Esophagus (tissue), 2 donors: ENCODE measurements at regions not wholly inside any gene's neighbourhood (a gene's known extent, or its start where the extent isn't known, plus 50 kb on each side); places are given as distances from the start of the nearest gene placed in this dataset.

ENCODE experiments used
- H3K27ac ChIP-seq, 2 donors: one replicate each; pipeline ENCODE4 v1.5.1; 2013; ENCODE audit warnings: low read depth in 2 of 2, mild to moderate bottlenecking in 2 of 2, inconsistent platforms in 1 of 2, low read length in 1 of 2, moderate library complexity in 1 of 2
- H3K27me3 ChIP-seq, 2 donors: one replicate each; pipeline ENCODE4 v1.6.1; 2013; ENCODE audit warnings: low read length in 2 of 2, control low read depth in 1 of 2, mild to moderate bottlenecking in 1 of 2; ENCODE audit not compliant: insufficient read depth in 2 of 2, control insufficient read depth in 1 of 2
- H3K36me3 ChIP-seq, 2 donors: one replicate each; pipeline ENCODE4 v1.6.1; 2013; ENCODE audit warnings: low read length in 1 of 2; ENCODE audit not compliant: control insufficient read depth in 2 of 2, insufficient read depth in 2 of 2
- H3K4me1 ChIP-seq, 2 donors: one replicate each; pipeline ENCODE4 v1.6.1; 2013; ENCODE audit warnings: low read length in 1 of 2; ENCODE audit not compliant: control insufficient read depth in 2 of 2, insufficient read depth in 2 of 2
- H3K4me3 ChIP-seq, 2 donors: one replicate each; pipeline ENCODE4 v1.5.1; 2013; ENCODE audit warnings: low read length in 2 of 2, mild to moderate bottlenecking in 2 of 2, low read depth in 1 of 2, moderate library complexity in 1 of 2
- H3K9me3 ChIP-seq, 2 donors: one replicate each; pipeline ENCODE4 v1.6.1; 2013; ENCODE audit warnings: mild to moderate bottlenecking in 2 of 2, low read depth in 1 of 2, low read length in 1 of 2, moderate library complexity in 1 of 2; ENCODE audit not compliant: control insufficient read depth in 2 of 2, insufficient read depth in 1 of 2
- WGBS, 2 donors: extraction: QIAGEN DNeasy Blood & Tissue Kit; methylation state at CpG; one replicate each; pipeline ENCODE4 v1.1.7; 2013; 5-methylcytosine and 5-hydroxymethylcytosine counted together
- donor health status: healthy with polysubstance abuse.
- donor health status: Bipolar disorder and iron deficiency.

- Histone ChIP-seq H3K4me1 (no peaks in the 10 kb centered on the region), H3K9me3 (no peaks in the 10 kb centered on the region), H3K27ac (no peak overlapping the region), H3K27me3 (no peaks in the 10 kb centered on the region), H3K36me3 (no peaks in the 10 kb centered on the region), H3K4me3 (no peak overlapping the region)
- WGBS, 2 donors, result 82 to 85% methylated on average over 10 of the region's 10 CpGs
Observed at GRCh38 chr1:59034925-59035324, 251.1 kb upstream of the JUN start.

DNA sequence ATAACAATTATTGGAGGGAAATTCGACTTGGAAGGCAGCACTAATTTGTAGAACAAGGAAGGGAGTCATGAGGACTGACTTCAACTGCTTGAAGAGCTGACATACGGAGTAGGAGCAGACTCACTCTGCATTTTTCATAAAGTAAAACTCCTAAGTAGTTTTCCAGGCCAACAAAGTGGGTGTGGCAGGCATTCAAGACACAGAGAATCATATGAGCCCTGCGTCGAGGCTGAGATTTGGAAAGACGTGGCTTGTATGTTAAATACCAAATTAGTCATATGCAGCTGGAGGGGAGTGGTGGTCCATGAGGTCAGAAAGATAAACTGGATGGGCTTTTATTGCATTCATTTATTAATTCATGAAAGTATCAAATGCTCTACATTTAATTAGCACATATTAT, 255.7 kb upstream of the JUN start:
- WGBS, 2 donors, result 67 to 77% methylated on average over 5 of the region's 5 CpGs
- H3K4me1 ChIP-seq, result peaks cover 0 to 2% of the 10 kb centered on the region in 2 donors
- no peak overlapping the region for H3K4me3 ChIP-seq
- H3K27ac ChIP-seq, result no peak overlapping the region
- H3K27me3 ChIP-seq, result no peaks in the 10 kb centered on the region
- H3K36me3 ChIP-seq, result no peaks in the 10 kb centered on the region
- H3K9me3 ChIP-seq, result no peaks in the 10 kb centered on the region

- Histone ChIP-seq H3K36me3 (no peaks in the 10 kb centered on the region), H3K27me3 (no peaks in the 10 kb centered on the region), H3K27ac (no peak overlapping the region), H3K4me3 (no peak overlapping the region), H3K4me1 (peaks cover 0 to 2% of the 10 kb centered on the region in 2 donors), H3K9me3 (no peaks in the 10 kb centered on the region)
- WGBS, 2 donors, result 91 to 94% methylated on average over 2 of the region's 2 CpGs
Observed at GRCh38 chr1:59040486-59040885, 256.4 kb upstream of the FGGY start.

DNA sequence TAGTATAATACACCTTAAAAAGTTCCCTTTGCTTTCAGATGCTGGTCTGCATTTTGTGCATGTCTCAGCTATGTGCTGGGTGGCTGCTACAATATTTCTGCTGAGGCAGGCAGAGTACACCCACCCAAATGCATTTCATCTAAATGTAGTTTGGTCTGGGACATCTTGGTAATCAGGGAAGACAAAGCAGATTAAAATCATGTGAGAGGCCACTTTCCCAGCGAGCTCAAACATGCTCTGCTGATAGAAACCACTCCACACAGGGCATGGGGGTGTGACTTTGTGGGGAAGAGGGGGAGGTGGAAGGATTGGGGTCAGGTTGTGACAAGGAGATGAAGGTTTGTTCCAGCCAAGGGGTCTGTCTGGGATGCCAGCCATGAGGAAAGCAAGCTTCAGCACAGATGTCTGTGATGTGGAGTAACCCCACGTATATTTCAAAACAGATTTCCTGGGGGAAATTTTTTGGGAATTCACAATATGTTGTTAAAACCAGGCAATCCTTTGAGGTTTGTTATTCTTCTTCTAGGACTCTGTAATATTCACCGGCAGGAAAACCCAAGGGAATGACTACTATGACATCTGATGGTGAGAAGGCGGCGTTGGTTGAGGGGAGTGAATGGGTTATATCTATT, 255.1 kb upstream of the FGGY start:
- Histone ChIP-seq H3K27me3 (no peaks in the 10 kb centered on the region), H3K4me3 (no peak overlapping the region), H3K9me3 (no peaks in the 10 kb centered on the region), H3K27ac (no peak overlapping the region), H3K4me1 (peaks cover 0 to 2% of the 10 kb centered on the region in 2 donors), H3K36me3 (no peaks in the 10 kb centered on the region)
- WGBS, 2 donors, result 80 to 84% methylated on average over 5 of the region's 5 CpGs

GRCh38 chr1:59043796-59044195, 253.1 kb upstream of the FGGY start:
- no peaks in the 10 kb centered on the region for H3K9me3 ChIP-seq
- H3K27ac ChIP-seq, result no peak overlapping the region
- peaks cover 0 to 2% of the 10 kb centered on the region in 2 donors for H3K4me1 ChIP-seq
- no peaks in the 10 kb centered on the region for H3K36me3 ChIP-seq
- H3K27me3 ChIP-seq, result no peaks in the 10 kb centered on the region
- no peak overlapping the region for H3K4me3 ChIP-seq
- WGBS, 2 donors, result 24 to 38% methylated on average over 4 of the region's 4 CpGs

GRCh38 chr1:59044535-59045121, 252.3 kb upstream of the FGGY start:
- H3K36me3 ChIP-seq, result no peaks in the 10 kb centered on the region
- 83 to 88% methylated on average over 2 of the region's 2 CpGs for WGBS, 2 donors
- peaks cover 0 to 2% of the 10 kb centered on the region in 2 donors for H3K4me1 ChIP-seq
- no peaks in the 10 kb centered on the region for H3K27me3 ChIP-seq
- no peaks in the 10 kb centered on the region for H3K9me3 ChIP-seq
- H3K4me3 ChIP-seq, result no peak overlapping the region
- H3K27ac ChIP-seq, result no peak overlapping the region

- WGBS, 2 donors, result 83 to 84% methylated on average over 3 of the region's 3 CpGs
Observed at GRCh38 chr1:59045137-59045536, 251.8 kb upstream of the FGGY start.

DNA sequence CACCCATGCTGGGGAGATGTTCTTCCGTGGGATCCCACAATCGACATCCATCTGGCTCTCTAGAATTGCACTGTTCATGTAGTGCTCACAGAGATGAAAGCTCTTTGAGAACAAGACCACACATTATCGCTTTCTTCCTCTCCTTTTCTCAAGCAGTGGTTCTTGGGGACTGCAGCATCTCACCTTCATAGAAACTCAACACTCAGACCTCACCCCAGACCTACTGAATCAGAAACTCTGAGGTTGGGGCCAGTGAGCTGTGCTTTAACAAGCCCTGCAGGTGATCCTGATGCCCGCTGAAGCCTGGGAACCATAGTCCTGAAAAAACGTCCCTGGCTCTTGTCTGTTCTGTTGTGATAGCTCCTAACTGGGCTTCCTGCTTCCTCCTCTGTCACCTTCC, 251.3 kb upstream of the FGGY start:
- no peaks in the 10 kb centered on the region for H3K36me3 ChIP-seq
- no peak overlapping the region for H3K4me3 ChIP-seq
- 85 to 88% methylated on average over 5 of the region's 5 CpGs for WGBS, 2 donors
- no peaks in the 10 kb centered on the region for H3K27me3 ChIP-seq
- no peak overlapping the region for H3K27ac ChIP-seq
- peaks cover 0 to 2% of the 10 kb centered on the region in 2 donors for H3K4me1 ChIP-seq
- H3K9me3 ChIP-seq, result no peaks in the 10 kb centered on the region

More at GRCh38 chr1:59045137-59045536, 251.8 kb upstream of the FGGY start:
- H3K27me3 ChIP-seq, result no peaks in the 10 kb centered on the region
- H3K4me1 ChIP-seq, result peaks cover 0 to 2% of the 10 kb centered on the region in 2 donors
- no peaks in the 10 kb centered on the region for H3K36me3 ChIP-seq
- no peaks in the 10 kb centered on the region for H3K9me3 ChIP-seq
- no peak overlapping the region for H3K27ac ChIP-seq
- no peak overlapping the region for H3K4me3 ChIP-seq

DNA sequence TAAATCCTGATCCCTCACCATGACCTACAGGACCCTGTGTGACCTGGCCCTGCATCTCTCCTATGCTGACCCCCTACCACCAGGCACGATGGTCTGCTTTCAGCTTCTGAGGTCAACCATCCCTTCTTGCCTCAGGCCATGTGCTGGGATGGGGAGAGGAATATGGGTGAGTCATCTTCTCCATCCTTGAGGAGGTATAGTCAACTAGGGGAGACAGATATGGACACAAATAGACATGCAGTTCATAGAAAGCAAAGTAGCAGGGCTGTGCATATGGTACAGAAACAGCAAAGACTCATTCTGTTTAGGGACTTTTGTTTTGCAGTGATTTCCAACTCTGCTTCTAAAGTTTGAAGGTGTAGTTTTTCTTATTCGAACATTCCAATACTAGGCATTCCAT, 250.8 kb upstream of the FGGY start:
- peaks cover 0 to 2% of the 10 kb centered on the region in 2 donors for H3K4me1 ChIP-seq
- WGBS, 2 donors, result 72 to 74% methylated on average over 2 of the region's 2 CpGs
- H3K36me3 ChIP-seq, result no peaks in the 10 kb centered on the region
- no peaks in the 10 kb centered on the region for H3K27me3 ChIP-seq
- no peak overlapping the region for H3K27ac ChIP-seq
- H3K4me3 ChIP-seq, result no peak overlapping the region
- H3K9me3 ChIP-seq, result no peaks in the 10 kb centered on the region

DNA sequence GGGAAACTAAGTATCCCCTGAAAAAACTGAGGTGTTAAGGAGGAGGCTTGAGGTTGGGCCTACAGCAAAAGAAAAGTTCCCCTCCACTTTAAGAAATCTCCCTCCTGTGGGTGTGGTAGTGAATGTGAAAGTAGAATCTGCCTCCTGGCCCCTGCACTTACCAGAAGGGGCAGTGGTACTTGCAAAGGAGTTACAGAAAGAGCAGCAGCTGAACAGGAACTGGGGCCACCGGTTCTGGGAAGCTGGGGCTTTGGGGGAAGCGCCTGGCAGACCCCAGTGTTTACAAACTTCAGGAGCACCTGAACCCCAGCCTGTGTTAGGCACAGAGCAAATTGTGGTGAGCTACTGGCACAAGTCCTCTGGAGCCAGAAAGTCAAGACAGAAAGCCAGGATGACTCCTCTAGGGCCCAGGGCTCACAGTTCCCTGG, 250.2 kb upstream of the FGGY start:
- WGBS, 2 donors, result 15 to 39% methylated on average over 2 of the region's 2 CpGs
- Histone ChIP-seq H3K9me3 (no peaks in the 10 kb centered on the region), H3K27me3 (no peaks in the 10 kb centered on the region), H3K27ac (no peak overlapping the region), H3K4me1 (peaks cover 0 to 2% of the 10 kb centered on the region in 2 donors), H3K36me3 (no peaks in the 10 kb centered on the region), H3K4me3 (no peak overlapping the region)
